Keratinocyte (primary cell): ENCODE measurements at regions not wholly inside any gene's neighbourhood (a gene's known extent, or its start where the extent isn't known, plus 50 kb on each side); places are given as distances from the start of the nearest gene placed in this dataset.

Source experiments
- EZH2 ChIP-seq: IDR thresholded peaks from one replicate; pipeline ENCODE4 v1.6.1; 2012; ENCODE audit warnings: inconsistent platforms, mild to moderate bottlenecking, low read length, moderate library complexity
- TF ChIP-seq, protein P1 (sequence below), 3 experiments: IDR thresholded peaks in 1 of 3; conservative IDR thresholded peaks in 1 of 3; optimal IDR thresholded peaks in 1 of 3; 2 replicates in 2 of 3; 3 replicates in 1 of 3; pipeline versions ENCODE3 to v1.5.1; 2011; ENCODE audit warnings: low read length in 3 of 3, mild to moderate bottlenecking in 3 of 3, moderate library complexity in 2 of 3, control low read depth in 1 of 3, inconsistent platforms in 1 of 3; ENCODE audit not compliant: insufficient read depth in 2 of 3; ENCODE audit errors: extremely low read depth in 1 of 3

DNA sequence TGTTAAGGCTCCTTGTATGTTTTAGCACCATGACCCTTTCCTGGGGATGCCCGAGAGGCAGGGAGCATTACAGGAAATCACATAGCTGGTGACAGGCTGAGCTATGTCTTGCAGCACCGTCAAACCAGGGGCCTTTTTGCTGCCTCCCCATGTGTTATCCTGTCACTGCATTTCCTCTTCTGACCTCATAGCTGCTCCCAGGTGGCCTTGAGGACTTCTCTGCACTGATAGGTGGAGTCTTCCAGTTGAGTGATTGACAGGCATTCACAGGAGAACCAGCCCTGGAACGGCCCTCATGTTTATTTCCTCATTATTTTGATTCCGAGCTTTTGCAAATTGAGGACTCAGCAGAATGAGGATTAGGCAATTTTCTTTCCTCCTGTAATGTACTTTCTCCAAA is 349.6 kb downstream of the HAPSTR1 start:
- TF ChIP-seq EZH2: no peak
- TF ChIP-seq, protein P1, sequence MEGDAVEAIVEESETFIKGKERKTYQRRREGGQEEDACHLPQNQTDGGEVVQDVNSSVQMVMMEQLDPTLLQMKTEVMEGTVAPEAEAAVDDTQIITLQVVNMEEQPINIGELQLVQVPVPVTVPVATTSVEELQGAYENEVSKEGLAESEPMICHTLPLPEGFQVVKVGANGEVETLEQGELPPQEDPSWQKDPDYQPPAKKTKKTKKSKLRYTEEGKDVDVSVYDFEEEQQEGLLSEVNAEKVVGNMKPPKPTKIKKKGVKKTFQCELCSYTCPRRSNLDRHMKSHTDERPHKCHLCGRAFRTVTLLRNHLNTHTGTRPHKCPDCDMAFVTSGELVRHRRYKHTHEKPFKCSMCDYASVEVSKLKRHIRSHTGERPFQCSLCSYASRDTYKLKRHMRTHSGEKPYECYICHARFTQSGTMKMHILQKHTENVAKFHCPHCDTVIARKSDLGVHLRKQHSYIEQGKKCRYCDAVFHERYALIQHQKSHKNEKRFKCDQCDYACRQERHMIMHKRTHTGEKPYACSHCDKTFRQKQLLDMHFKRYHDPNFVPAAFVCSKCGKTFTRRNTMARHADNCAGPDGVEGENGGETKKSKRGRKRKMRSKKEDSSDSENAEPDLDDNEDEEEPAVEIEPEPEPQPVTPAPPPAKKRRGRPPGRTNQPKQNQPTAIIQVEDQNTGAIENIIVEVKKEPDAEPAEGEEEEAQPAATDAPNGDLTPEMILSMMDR (optimal IDR thresholded peaks at IDR 0.05 in 1 of 3, IDR thresholded peaks at IDR 0.05 in 1 of 3, conservative IDR thresholded peaks at IDR 0.05 in 1 of 3; ENCODE audit: extremely low read depth in 1 of 3, insufficient read depth in 2 of 3, low read length in 3 of 3): no peak
